ENCODE measurements at regions not wholly inside any gene's neighbourhood (a gene's known extent, or its start where the extent isn't known, plus 50 kb on each side); places are given as distances from the start of the nearest gene placed in this dataset.
"Not testable (repeated sequence)": the region's sequence is repeated elsewhere in the genome, so short reads cannot be mapped to it uniquely, and the experiment has no call there.

DNA sequence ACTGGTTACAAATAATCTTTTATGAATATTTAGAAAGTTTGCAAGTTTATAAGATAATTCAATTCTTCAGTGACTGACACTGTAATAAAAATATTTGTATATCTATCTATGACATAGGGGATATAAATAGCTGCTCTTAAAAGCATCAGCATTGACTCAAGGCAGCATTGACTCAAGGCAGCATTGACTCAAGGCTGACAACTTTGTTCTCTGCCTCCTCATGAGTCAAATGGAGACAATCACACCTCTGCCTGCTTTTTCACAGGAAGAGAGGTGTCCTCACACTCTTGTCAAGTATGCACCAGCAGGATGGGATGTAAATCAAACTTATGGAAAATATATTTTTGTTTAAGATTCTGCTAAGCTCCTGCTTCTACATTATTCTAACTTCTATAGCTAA, 1173.1 kb downstream of the NSUN3 start:
- DNase-seq (ENCODE audit: low read depth in 3 of 3, low spot score in 1 of 3) = no peak

DNA sequence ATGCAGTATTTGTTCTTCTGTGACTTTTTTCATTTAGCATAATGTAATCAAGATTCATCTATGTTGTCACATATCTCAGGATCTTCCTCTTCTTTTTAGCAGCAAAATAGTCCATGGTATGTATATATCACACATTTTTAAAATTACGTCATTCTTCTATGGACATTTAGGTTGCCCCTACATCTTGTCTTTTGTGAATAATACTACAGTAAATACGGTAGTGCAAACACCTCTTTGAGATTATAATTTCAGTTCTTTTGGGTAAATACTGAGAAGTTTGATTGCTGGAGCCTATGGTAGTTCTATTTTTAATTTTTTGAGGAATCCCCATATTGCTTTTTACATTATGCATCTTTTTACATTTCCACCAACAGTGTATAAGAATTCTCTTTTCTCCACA, 1174.9 kb downstream of the NSUN3 start:
- DNase-seq (ENCODE audit: low read depth in 3 of 3, low spot score in 1 of 3) = no peak

DNA sequence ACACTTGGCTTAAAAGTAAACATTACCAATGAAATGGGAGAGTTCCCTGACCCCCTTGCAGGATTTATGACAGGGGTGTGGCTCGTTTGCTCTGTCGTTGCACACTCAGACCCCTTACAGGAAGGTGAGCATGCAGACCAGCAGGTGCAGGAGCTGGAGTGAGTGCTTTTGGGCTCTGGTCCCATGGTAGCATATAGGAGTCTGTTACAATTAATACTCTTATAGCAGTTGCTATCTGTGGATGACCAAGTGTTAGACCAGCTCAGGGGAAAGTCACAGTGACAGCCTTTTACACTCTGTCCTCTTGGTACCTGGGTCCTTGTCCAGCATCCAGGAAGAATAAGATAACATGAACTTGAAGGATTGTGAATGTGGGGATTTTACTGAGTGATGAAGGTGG, 1177.5 kb downstream of the NSUN3 start:
- DNase-seq (ENCODE audit: low read depth in 3 of 3, low spot score in 1 of 3) = no peak

DNA sequence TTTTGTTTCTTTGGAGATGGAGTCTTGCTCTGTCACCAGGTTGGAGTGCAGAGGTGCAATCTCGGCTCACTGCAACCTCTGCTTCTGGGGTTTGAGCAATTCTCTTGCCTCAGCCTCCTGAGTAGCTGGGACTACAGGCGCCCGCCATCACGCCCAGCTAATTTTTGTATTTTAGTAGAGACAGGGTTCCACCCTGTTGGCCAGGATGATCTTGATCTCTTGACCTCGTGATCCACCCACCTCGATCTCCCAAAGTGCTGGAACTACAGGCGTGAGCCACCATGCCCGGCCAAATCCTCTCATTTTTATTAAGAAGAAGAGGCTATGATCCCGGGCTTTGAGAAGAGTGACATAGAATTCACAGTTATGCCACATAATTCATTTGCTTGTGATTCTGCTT, 1178.4 kb downstream of the NSUN3 start:
- not testable (repeated sequence) for DNase-seq (ENCODE audit: low read depth in 3 of 3, low spot score in 1 of 3)

DNA sequence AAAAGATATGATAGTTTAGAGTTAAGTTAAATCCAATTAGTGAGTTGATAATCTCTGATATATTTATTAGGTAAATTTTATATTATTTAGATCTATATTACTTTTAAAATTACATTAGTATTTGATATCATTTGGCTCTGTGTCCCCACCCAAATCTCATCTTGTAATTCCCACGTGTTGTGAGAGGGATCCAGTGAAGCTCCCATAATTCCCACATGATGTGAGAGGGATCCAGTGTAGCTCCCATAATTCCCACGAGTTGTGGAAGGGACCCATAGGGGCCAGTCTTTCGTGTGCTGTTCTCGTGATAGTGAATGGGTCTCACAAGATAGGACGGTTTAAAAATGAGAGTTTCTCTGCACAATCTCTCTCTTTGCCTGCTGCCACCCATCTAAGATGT, 1183.6 kb downstream of the NSUN3 start:
- no peak for DNase-seq (ENCODE audit: low read depth in 3 of 3, low spot score in 1 of 3)

DNA sequence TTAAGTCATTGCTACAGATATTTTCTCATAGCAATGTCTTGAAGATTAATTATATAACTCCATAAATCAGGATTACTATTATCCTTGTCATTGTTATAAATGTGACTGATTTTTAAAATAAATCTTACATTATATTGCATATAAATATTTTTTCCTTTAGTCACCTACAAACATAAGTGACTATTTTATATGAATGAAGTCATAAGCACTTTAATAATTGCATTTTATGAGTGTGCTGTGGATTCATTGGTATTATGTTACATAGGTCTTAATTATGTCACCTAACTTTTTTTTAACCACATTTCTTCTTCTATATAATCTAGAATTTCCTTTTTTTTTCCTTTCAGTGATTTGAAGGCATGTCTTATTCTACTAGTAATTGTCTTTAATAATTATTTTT, 1191.2 kb downstream of the NSUN3 start:
- no peak for DNase-seq (ENCODE audit: low read depth in 3 of 3, low spot score in 1 of 3)

DNA sequence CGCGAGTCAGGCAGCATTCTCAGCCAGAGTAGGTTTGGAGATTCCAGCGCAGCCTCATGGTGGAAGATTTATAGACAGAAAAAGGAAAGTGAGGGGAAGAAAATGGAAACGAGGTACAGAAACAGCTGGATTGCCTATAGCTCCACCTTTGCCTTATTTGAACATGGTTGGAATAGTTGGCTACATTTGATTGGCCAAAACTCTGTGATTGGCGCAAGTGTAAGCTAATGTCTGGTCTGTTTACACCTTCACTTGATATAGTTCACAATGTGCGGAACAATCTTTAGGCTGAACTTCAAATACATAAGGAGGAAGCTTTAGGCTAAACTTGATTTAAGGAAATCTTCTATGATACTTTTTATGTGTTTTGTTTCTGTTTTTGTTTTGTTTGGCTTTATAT, 1191.9 kb downstream of the NSUN3 start:
- no peak for DNase-seq (ENCODE audit: low read depth in 3 of 3, low spot score in 1 of 3)

DNA sequence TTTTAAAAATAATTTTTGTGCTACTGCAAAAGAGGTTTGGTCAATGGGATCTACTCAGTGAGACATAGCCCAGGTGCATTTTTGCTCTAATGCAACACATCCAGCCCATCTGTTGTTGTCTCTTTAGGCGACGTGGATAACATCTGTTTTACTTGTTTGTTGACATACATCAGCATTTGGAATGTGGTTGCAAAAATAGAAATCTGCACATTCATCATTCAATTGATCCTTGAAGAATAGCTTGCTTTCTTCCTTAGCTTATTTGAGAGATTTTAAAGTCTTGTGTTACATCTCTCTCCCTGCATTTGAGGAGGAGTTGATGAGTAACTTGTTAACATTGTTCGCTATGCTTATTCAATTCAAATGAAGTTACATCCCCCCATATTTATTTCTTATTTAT, 1202.3 kb downstream of the NSUN3 start:
- DNase-seq (ENCODE audit: low read depth in 3 of 3, low spot score in 1 of 3) = no peak

DNA sequence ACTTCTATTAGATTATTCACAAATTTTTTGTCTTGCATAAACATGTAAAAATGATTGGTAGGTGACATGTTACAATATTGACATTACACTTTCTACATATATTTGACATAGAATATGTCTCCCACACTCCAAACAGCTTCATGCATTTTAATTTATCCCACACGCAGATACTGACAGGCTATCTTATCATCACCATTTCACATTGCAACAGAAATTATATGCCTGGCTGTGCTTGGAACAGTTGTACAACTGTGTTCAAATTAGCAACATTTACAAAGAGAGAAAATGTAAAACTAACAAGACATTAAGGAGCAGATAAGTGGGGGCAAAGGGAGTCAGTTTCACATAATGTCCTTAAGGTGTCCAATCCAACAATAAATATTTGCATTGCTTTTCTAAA, 1208.5 kb downstream of the NSUN3 start:
- no peak for DNase-seq (ENCODE audit: low read depth in 3 of 3, low spot score in 1 of 3)

DNA sequence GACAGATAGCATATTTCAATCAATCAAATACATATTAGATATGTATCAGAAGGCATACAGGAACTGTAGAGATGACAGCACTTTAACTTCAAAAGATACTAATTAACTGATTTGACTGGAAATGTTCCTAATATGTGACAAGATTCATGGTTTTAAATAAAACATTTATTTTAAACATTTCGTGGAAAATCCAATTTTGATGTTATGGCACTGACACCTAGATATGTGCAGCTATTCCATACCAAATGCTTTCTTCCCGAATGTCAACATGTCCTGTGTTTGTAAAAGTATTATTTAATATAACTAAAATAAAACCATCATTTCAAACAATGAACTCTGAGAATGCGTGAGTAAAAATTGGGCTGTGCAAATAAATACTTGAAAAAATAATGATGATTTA, 1209.3 kb downstream of the NSUN3 start:
- DNase-seq (ENCODE audit: low read depth in 3 of 3, low spot score in 1 of 3) = no peak

DNA sequence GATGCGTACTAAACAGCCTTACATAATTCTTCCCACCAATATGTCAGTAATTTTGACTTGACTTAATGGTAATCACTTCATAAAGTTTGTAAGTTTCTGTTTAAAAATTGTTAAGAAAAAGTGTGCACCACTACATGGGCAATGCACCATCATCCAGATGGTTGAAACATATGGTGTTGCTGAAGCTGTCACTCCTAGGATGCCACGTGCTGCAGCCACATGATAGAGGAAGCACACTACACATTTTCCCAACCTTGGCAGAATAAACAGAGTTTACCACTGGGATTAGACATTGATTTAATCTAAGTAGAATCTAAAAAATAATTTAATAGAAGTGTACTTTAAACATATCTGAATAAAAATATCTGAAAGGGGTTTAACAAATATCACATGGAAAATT, 1209.9 kb downstream of the NSUN3 start:
- no peak for DNase-seq (ENCODE audit: low read depth in 3 of 3, low spot score in 1 of 3)

DNA sequence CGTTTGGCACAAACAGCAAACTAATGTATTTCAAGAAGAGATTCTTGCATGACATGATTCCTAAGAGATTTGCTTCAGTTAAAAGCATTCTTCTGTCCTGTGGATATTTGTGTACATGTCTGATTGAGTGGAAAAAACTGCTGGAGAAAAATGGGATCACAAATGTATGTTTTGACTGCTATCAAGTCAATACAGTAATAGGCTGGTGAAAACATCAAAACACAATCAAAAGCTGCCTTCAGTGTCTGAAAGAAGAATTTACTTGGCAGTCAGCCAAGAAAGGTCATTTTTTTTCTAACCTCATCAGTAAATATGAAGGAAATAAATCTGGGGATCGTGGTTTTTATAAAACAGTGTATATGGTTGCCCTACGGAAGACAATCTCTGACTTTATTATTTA, 1214.8 kb downstream of the NSUN3 start:
- no peak for DNase-seq (ENCODE audit: low read depth in 3 of 3, low spot score in 1 of 3)

DNA sequence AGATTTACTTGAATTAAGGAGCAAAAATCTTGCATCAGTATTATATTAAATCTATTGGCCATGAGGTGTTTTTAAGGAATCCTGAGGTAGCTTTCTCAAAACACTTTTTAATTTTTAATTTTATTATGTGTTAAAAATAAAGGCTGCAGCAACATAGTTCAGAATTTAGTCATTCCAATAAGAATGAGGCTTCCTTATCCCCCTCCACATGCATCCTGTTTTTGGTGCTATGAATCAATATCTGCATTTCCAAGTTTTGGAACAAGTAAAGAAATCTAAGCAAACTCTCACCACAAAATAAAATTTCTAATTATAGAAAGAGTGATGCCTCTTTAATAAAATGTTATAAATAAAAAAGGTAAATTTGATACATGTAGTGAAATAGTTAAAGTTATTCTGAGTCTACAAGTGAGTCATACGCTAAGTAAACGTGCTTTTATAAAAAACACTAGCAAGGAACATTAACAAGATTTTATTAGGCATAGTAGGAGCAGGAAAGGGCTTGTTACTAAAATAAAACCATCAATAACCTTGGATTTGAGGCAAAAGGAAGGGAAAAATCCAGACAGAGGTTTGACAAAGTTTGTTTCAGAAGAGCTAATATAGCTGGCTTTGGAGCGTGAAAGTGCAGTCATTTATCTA, 1218.0 kb downstream of the NSUN3 start:
- no peak for DNase-seq (ENCODE audit: low read depth in 3 of 3, low spot score in 1 of 3)

DNA sequence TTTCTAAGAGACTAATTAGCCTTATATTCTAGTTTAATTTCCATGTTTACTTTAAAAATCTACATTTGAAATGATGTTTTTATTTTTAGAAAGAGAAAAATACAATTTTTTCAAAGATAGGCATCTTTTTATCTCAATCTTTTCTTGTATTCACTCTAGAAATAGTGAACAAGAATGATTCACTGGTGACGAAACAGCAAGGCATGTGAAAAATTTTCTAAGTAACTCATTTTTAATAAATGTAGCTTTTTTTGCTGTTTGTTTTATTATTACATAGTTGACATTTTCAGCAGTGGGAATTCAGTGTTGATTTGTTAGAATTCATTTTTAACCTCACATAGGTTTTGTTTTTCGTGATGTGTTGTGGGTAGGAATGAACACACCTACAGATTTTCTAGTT, 1226.4 kb downstream of the NSUN3 start:
- DNase-seq (ENCODE audit: low read depth in 3 of 3, low spot score in 1 of 3) = no peak

DNA sequence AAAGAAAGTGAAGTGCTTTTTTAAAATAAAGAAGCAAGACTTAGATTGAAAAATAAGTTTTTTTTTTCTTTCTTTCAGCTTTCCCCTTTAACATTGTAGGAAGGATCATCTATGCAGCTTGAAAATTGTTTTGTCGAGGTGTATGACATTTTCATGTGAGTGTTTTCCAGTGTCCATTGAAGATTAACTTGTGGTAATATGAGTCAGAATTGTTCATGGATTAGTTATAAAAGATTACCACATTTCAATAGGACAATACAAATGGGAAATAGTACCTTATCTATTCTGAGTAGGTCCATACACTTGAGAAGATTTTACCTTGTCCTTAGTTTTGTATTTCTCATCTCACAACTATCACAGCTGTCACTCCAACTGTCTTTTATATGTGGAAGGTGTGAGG, 1234.7 kb downstream of the NSUN3 start:
- no peak for DNase-seq (ENCODE audit: low read depth in 3 of 3, low spot score in 1 of 3)

DNA sequence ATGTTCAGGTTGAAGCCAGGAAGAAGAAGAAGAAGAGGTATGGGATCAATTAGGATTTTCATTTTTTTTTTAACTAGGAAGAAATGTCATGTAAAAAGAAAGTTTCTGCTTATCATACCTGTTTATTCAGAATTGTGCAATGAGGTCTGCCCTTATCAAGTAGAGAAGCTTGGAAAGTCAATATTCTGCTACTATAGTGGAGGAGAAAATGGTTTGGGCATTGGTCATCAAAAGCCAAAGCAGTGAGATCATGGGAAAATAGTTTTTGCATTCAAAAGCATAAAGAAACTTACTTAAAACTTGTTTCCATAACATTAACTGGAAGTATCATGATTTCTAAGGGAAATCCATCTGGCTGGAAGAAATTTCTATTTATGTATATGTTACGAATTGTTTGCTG, 1239.2 kb downstream of the NSUN3 start:
- no peak for DNase-seq (ENCODE audit: low read depth in 3 of 3, low spot score in 1 of 3)

DNA sequence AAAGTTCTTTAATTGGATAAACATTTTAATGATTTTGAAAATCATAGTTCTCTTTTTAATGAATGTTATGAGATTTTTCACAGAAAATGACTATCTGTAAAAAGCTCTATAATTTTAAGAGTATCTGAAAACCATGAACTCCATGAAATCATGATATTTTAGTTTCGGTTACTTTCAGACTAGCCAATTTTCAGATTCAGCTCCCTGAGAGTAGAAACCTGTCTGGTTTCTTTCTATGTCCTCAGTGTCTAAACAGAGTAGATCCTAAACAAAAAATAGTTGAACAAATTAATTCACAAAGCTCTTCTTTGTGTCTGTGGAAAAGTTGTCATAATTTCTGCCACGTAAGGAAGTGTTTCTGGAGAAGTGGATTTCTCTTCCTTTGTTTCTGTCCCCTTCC, 1247.7 kb downstream of the NSUN3 start:
- no peak for DNase-seq (ENCODE audit: low read depth in 3 of 3, low spot score in 1 of 3)

DNA sequence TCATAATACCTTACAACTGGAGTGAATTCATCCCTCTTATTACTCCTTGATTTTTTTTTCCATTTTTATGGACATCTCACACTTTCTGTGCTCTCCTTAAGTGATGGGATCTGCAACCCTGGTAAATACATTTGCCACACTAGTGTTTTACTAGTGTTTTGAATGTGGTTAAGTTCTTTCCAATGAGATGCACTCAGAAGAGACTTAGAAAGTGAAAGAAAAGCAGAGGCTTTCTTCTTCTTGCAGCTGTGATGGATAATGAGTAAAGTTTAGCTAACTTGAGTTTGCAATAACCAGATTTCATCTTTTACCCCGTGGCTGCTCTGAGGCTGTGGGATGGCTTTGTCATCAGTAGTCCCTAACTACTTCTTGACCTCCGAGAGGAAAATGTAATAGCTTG, 1248.4 kb downstream of the NSUN3 start:
- no peak for DNase-seq (ENCODE audit: low read depth in 3 of 3, low spot score in 1 of 3)

DNA sequence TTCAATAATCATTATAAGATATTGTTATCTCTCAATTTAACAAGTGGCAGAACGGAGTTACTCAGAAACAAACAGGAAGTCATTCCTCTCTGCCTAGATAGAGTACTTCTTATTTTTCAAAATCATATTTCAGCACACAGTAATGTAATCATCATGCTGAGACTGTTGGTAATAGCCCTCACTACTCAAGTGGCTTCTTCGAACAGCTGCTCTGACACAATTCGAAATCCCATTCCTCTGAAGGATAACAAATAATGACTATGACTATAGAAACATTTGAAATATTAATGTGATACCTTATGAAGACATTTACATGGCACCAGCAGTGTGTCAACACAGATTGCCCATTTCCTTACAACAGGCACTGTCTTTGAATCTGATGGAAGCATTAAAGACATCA, 1249.8 kb downstream of the NSUN3 start:
- DNase-seq (ENCODE audit: low read depth in 3 of 3, low spot score in 1 of 3) = no peak

DNA sequence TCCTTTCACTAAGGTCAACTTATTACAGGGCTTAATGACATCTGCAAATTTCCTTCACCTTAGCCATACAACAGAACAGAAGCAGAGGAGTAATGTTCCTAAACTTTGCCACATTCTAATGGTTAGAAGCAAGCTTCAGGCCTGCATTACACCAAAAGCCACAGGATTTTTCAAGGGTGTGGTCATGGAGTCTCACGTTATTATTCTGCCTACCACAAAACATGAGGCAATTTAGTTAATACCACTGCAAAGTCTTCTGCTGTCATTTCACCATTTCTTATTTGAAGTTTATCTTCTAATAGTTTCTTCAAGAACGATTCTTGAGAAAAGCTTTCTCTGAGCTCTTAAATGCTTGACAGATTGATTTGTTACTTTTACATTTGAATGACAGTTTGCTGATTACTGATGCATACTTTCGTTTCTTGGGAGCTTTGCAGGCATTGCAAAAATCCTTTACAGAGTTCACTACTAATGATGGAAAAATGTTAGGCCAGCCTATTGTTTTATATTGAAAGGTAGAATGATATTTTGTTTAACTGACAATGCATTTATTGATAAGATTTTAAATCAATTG, 1257.1 kb downstream of the NSUN3 start:
- DNase-seq (ENCODE audit: low read depth in 3 of 3, low spot score in 1 of 3) = no peak

DNA sequence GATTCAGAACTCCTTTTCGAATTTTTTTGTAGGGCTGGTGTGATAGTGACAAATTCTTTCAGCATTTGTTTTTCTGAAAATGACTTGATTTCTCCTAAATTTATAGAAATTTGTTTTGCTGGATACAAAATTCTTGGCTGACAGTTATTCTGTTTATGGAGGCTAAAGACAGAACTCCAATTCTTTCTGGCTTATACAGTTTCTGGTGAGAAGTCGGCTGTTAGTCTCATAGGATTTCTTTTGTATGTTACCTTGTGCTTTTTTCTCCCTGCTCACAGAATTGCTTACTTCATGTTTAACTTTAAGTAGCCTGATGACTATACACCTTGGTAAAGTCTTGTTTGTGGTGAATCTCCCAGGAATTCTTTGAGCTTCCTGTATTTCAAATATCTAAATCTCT, 1264.6 kb downstream of the NSUN3 start:
- DNase-seq (ENCODE audit: low read depth in 3 of 3, low spot score in 1 of 3) = no peak

DNA sequence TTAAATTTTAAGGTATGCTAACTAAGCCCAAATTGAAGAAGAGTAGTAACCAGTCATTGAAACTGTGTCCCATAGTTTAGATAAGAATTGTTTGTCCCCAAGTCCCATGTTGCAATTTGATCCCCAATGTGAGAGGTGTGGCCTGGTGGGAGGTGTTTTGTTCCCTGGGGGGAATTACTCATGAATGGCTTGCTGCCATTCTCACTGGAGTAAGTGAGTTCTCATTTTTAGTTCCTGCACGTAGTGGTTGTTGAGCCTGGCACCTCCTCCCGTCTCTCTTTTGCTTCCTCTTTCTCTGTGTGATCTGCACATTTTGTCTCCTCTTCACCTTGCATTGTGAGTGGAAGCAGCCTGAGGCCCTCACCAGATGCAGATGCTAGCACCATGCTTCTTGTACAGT, 1271.0 kb downstream of the NSUN3 start:
- no peak for DNase-seq (ENCODE audit: low read depth in 3 of 3, low spot score in 1 of 3)

DNA sequence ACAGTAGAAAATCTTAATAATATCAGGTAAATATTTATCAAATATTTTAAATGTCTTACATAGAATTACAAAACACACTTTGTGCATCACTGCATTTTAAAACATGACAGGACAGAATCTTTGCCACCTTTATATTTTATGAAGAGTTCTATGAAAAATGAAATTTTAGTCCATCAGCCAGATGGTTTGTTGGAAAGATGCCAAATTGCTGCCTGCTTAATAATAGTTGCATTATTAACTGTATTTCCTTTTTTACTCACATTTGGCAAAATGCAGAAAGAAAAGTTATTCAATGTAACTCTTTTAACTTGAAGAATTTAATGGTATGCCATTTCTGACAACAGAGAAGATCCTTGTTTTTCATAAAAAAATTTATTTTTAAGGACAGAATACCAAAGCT, 1271.6 kb downstream of the NSUN3 start:
- no peak for DNase-seq (ENCODE audit: low read depth in 3 of 3, low spot score in 1 of 3)

DNA sequence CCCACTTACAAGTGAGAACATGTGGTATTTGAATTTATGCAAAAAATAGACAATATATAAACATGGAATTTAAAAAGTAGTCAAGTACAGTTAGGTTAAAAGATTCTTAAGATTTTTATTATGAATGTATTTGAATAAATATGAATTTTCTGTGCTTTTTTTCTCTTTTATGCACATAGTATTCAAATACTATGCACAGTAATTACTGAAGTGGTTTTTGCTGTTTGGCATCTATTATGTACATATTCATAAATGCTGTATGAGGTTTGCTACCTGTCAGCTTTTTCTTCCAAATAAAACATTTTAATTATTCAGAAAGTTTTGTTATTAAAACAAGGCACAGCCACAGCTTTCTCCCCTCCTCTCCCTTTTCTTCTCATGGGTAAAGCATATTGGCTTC, 1272.7 kb downstream of the NSUN3 start:
- no peak for DNase-seq (ENCODE audit: low read depth in 3 of 3, low spot score in 1 of 3)
